Common myeloid progenitor, CD34-positive (primary cell): ENCODE measurements at regions not wholly inside any gene's neighbourhood (a gene's known extent, or its start where the extent isn't known, plus 50 kb on each side); places are given as distances from the start of the nearest gene placed in this dataset.
"Not testable (repeated sequence)": the region's sequence is repeated elsewhere in the genome, so short reads cannot be mapped to it uniquely, and the experiment has no call there.

Experiments used
- CTCF ChIA-PET: fragments of 350-600 bp; sonication (Branson Sonifier 250); formaldehyde crosslinking; loops from one replicate; lab custom pipeline; 2021; ENCODE audit warnings: antibody characterized with exemption; lab: Charles Lee
- POLR2A ChIA-PET: fragments of 350-600 bp; sonication (Branson Sonifier 250); formaldehyde crosslinking; loops from one replicate; lab custom pipeline; 2021; ENCODE audit warnings: antibody characterized with exemption; lab: Charles Lee
- DNase-seq, 3 donors: peaks; one replicate each; pipeline versions ENCODE4 v3.0.0 to v3.0.0-alpha.2; 2013
- H3K27ac ChIP-seq, 2 experiments: 1 replicate in 1 of 2; 2 replicates in 1 of 2; pipeline ENCODE4 v1.7.0; 2013; ENCODE audit warnings: inconsistent platforms in 2 of 2, low read length in 2 of 2, mild to moderate bottlenecking in 2 of 2, low read depth in 1 of 2, moderate library complexity in 1 of 2; ENCODE audit not compliant: severe bottlenecking in 2 of 2, insufficient read depth in 1 of 2, poor library complexity in 1 of 2
- H3K27me3 ChIP-seq, 5 experiments: replicated peaks in 2 of 5; 1 replicate in 3 of 5; 2 replicates in 2 of 5; pipeline versions ENCODE4 v1.6.1 to v1.7.0; 2013; ENCODE audit warnings: low read length in 4 of 5, mild to moderate bottlenecking in 2 of 5, moderate library complexity in 2 of 5, inconsistent platforms in 1 of 5; ENCODE audit not compliant: insufficient read depth in 5 of 5, control insufficient read depth in 4 of 5
- H3K36me3 ChIP-seq, 4 experiments: 1 replicate in 2 of 4; 2 replicates in 2 of 4; pipeline versions ENCODE4 v1.6.1 to v1.7.0; 2013; ENCODE audit warnings: low read length in 3 of 4, control low read depth in 1 of 4, mild to moderate bottlenecking in 1 of 4; ENCODE audit not compliant: control insufficient read depth in 4 of 4, insufficient read depth in 4 of 4
- H3K4me1 ChIP-seq, 4 experiments: 1 replicate in 3 of 4; 2 replicates in 1 of 4; pipeline versions ENCODE4 v1.6.1 to v1.7.1; 2013; ENCODE audit warnings: low read length in 3 of 4, mild to moderate bottlenecking in 3 of 4, control low read depth in 1 of 4, inconsistent platforms in 1 of 4, moderate library complexity in 1 of 4; ENCODE audit not compliant: control insufficient read depth in 4 of 4, insufficient read depth in 4 of 4; ENCODE audit errors: control extremely low read depth in 1 of 4
- H3K4me3 ChIP-seq, 7 experiments: 1 replicate in 4 of 7; 2 replicates in 3 of 7; pipeline versions ENCODE4 v1.5.1 to v1.7.0; 2013; ENCODE audit warnings: mild to moderate bottlenecking in 7 of 7, low read length in 6 of 7, moderate library complexity in 6 of 7, inconsistent platforms in 2 of 7, low read depth in 2 of 7, control low read depth in 1 of 7; ENCODE audit not compliant: insufficient read depth in 4 of 7, control insufficient read depth in 1 of 7; ENCODE audit errors: extremely low read depth in 1 of 7
- H3K9me3 ChIP-seq, 5 experiments: 1 replicate in 4 of 5; 2 replicates in 1 of 5; pipeline versions ENCODE4 v1.6.1 to v1.7.1; 2013; ENCODE audit warnings: low read length in 4 of 5, mild to moderate bottlenecking in 2 of 5, inconsistent platforms in 1 of 5, low read depth in 1 of 5, moderate library complexity in 1 of 5; ENCODE audit not compliant: control insufficient read depth in 4 of 5, insufficient read depth in 2 of 5; ENCODE audit errors: control extremely low read depth in 1 of 5
- WGBS: methylation state at CpG from one replicate; pipeline ENCODE4 v1.1.5; 2013; ENCODE audit not compliant: insufficient coverage; 5-methylcytosine and 5-hydroxymethylcytosine counted together

- H3K4me3 ChIP-seq, H3K4me1 ChIP-seq, CTCF ChIA-PET, H3K27me3 ChIP-seq, H3K9me3 ChIP-seq, H3K36me3 ChIP-seq, POLR2A ChIA-PET, H3K27ac ChIP-seq: not testable (repeated sequence)
- peak in 2 of 3 donors; percentile 10 to 13 for DNase-seq
- WGBS, result no CpG with 5 or more reads among the region's 1 CpG
These were observed 158.0 kb downstream of the RNF144B start for GRCh38 chr6:18545142-18545541.

- POLR2A ChIA-PET, result no interaction called here
- Histone ChIP-seq H3K4me3 (no peak overlapping the region), H3K9me3 (peaks cover 0 to 8% (median 5%) of the 10 kb centered on the region in 5 experiments), H3K27me3 (no peaks in the 10 kb centered on the region), H3K36me3 (no peaks in the 10 kb centered on the region), H3K4me1 (no peaks in the 10 kb centered on the region), H3K27ac (no peak overlapping the region)
- CTCF ChIA-PET, result no interaction called here
- peak in 1 of 3 donors; percentile 17 for DNase-seq
These were observed 158.6 kb downstream of the RNF144B start for GRCh38 chr6:18545726-18546125.

GRCh38 chr6:18550119-18550518 lies 163.0 kb downstream of the RNF144B start:
- no peaks in the 10 kb centered on the region for H3K4me1 ChIP-seq
- no peak overlapping the region for H3K27ac ChIP-seq
- ChIA-PET POLR2A (no interaction called here), CTCF (no interaction called here)
- peaks cover 0 to 2% (median 0%) of the 10 kb centered on the region in 5 experiments for H3K9me3 ChIP-seq
- H3K4me3 ChIP-seq, result no peak overlapping the region
- no peak for DNase-seq
- H3K27me3 ChIP-seq, result no peaks in the 10 kb centered on the region
- H3K36me3 ChIP-seq, result no peaks in the 10 kb centered on the region
- 100% methylated on average over 2 of the region's 3 CpGs for WGBS

- Histone ChIP-seq H3K36me3 (no peaks in the 10 kb centered on the region), H3K9me3 (peaks cover 0 to 2% (median 0%) of the 10 kb centered on the region in 5 experiments), H3K27ac (no peak overlapping the region), H3K4me3 (no peak overlapping the region), H3K27me3 (no peaks in the 10 kb centered on the region), H3K4me1 (no peaks in the 10 kb centered on the region)
- CTCF ChIA-PET, result no interaction called here
- 100% methylated on average over 1 of the region's 2 CpGs for WGBS
- DNase-seq, result no peak
- POLR2A ChIA-PET, result no interaction called here
These were observed 164.1 kb downstream of the RNF144B start for GRCh38 chr6:18551228-18551627.

- POLR2A ChIA-PET, result no interaction called here
- no peaks in the 10 kb centered on the region for H3K36me3 ChIP-seq
- H3K27me3 ChIP-seq, result no peaks in the 10 kb centered on the region
- no peak overlapping the region for H3K27ac ChIP-seq
- peaks cover 0 to 2% (median 0%) of the 10 kb centered on the region in 5 experiments for H3K9me3 ChIP-seq
- WGBS, result 80% methylated on average over 2 of the region's 2 CpGs
- no peak overlapping the region for H3K4me3 ChIP-seq
- CTCF ChIA-PET, result no interaction called here
- no peak for DNase-seq
- H3K4me1 ChIP-seq, result peaks cover 0 to 4% (median 2%) of the 10 kb centered on the region in 4 experiments
These were observed 168.6 kb downstream of the RNF144B start for GRCh38 chr6:18555750-18556149.

- POLR2A ChIA-PET, result no interaction called here
- H3K36me3 ChIP-seq, result no peaks in the 10 kb centered on the region
- H3K27ac ChIP-seq, result no peak overlapping the region
- no peaks in the 10 kb centered on the region for H3K27me3 ChIP-seq
- no peaks in the 10 kb centered on the region for H3K9me3 ChIP-seq
- WGBS, result 0% methylated on average over 1 of the region's 5 CpGs
- CTCF ChIA-PET, result no interaction called here
- H3K4me1 ChIP-seq, result peaks cover 0 to 12% (median 6%) of the 10 kb centered on the region in 4 experiments
- no peak overlapping the region for H3K4me3 ChIP-seq
- DNase-seq, result peak; percentile 12 to 59 (median 57)
These were observed 174.0 kb downstream of the RNF144B start for GRCh38 chr6:18561037-18561750.

GRCh38 chr6:18562726-18563125 lies 175.6 kb downstream of the RNF144B start:
- Histone ChIP-seq H3K9me3 (no peaks in the 10 kb centered on the region), H3K4me3 (no peak overlapping the region), H3K36me3 (no peaks in the 10 kb centered on the region), H3K27ac (no peak overlapping the region), H3K27me3 (no peaks in the 10 kb centered on the region), H3K4me1 (peaks cover 0 to 12% (median 6%) of the 10 kb centered on the region in 4 experiments)
- CTCF ChIA-PET, result no interaction called here
- POLR2A ChIA-PET, result no interaction called here
- DNase-seq, result no peak
- WGBS, result no CpG with 5 or more reads among the region's 5 CpGs
